Chondrocyte (in vitro differentiated cells): ENCODE measurements at regions not wholly inside any gene's neighbourhood (a gene's known extent, or its start where the extent isn't known, plus 50 kb on each side); places are given as distances from the start of the nearest gene placed in this dataset.

Experiments used
- DNase-seq: peaks from one replicate; pipeline ENCODE4 v3.0.0; 2021; ENCODE audit warnings: mixed read lengths, low spot score
- H3K27ac Mint-ChIP-seq: one replicate; pipeline ENCODE4 v1.8.0; 2021; ENCODE audit warnings: mild to moderate bottlenecking, moderate library complexity, mixed read lengths; ENCODE audit not compliant: unreplicated experiment
- H3K27me3 Mint-ChIP-seq: 2 replicates; pipeline ENCODE4 v1.8.0; 2021; ENCODE audit warnings: low read depth, mixed read lengths
- H3K36me3 Mint-ChIP-seq: 2 replicates; pipeline ENCODE4 v1.8.0; 2021; ENCODE audit warnings: low read depth, mixed read lengths
- H3K4me1 Mint-ChIP-seq: 2 replicates; pipeline ENCODE4 v1.8.0; 2021; ENCODE audit warnings: low read depth, mild to moderate bottlenecking, mixed read lengths
- H3K4me3 Mint-ChIP-seq: one replicate; pipeline ENCODE4 v1.8.0; 2021; ENCODE audit warnings: mild to moderate bottlenecking, moderate library complexity, mixed read lengths; ENCODE audit not compliant: unreplicated experiment
- H3K9me3 Mint-ChIP-seq: 2 replicates; pipeline ENCODE4 v1.8.0; 2021; ENCODE audit warnings: low read depth, mixed read lengths
- CTCF ChIP-seq: fragments of 200-600 bp; sonication (generic); IDR thresholded peaks from 2 replicates; pipeline ENCODE4 v1.5.0; 2021; ENCODE audit warnings: antibody characterized with exemption, mild to moderate bottlenecking, moderate library complexity

- no peak for TF ChIP-seq CTCF
- DNase-seq, result no peak
- peaks cover 7% of the 10 kb centered on the region for H3K9me3 Mint-ChIP-seq
- no peak overlapping the region for H3K27ac Mint-ChIP-seq
- H3K36me3 Mint-ChIP-seq, result peaks cover 2% of the 10 kb centered on the region
- no peaks in the 10 kb centered on the region for H3K27me3 Mint-ChIP-seq
- H3K4me3 Mint-ChIP-seq, result no peak overlapping the region
- peaks cover 3% of the 10 kb centered on the region for H3K4me1 Mint-ChIP-seq
Observed at GRCh38 chr5:109917154-109917546, 227.4 kb downstream of the MAN2A1 start.

DNA sequence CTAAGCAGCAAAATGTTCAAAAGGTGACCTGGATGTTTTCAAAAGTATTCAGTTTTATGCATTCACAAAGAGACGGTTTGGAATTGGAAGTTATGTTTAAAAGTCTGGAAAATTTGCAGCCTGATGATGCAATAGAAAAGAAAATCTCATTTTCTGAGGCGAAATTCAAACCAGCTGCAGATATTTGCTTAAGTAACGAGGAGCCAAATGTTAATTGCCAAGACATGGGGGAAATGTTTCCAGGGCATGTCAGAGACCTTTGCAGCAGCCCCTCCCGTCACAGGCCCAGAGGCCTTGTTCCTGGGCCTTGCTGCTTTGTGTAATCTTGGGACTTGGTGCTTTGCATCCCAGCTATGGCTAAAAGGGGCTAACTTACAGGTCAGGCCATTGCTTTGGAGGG, 228.2 kb downstream of the MAN2A1 start:
- H3K27me3 Mint-ChIP-seq, result no peaks in the 10 kb centered on the region
- H3K36me3 Mint-ChIP-seq, result peaks cover 2% of the 10 kb centered on the region
- H3K27ac Mint-ChIP-seq, result no peak overlapping the region
- no peak for DNase-seq
- no peak overlapping the region for H3K4me3 Mint-ChIP-seq
- peaks cover 7% of the 10 kb centered on the region for H3K9me3 Mint-ChIP-seq
- peaks cover 8% of the 10 kb centered on the region for H3K4me1 Mint-ChIP-seq
- TF ChIP-seq CTCF, result no peak

DNA sequence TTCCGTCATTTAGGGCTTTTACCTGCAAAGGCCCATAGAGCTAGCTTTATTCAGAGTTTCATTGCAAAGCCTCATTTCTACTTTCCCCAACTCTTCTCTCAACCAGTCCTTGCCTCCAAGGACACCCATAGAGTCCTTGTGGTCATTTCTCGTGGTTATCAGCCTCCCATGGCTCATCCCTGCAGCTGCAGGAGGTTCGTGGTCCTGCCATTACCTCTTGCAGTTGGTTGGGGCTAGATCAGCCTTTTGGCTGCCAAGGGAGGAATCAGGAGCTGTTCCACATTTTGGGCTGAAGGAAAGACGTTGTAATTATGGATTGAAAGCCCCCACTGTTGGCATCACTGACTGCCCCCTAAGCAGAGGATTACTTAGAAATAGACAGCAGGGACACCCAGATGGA, 231.0 kb downstream of the MAN2A1 start:
- H3K4me1 Mint-ChIP-seq, result peaks cover 8% of the 10 kb centered on the region
- H3K9me3 Mint-ChIP-seq, result peaks cover 7% of the 10 kb centered on the region
- H3K4me3 Mint-ChIP-seq, result no peak overlapping the region
- peaks cover 2% of the 10 kb centered on the region for H3K36me3 Mint-ChIP-seq
- no peaks in the 10 kb centered on the region for H3K27me3 Mint-ChIP-seq
- no peak for TF ChIP-seq CTCF
- no peak overlapping the region for H3K27ac Mint-ChIP-seq
- no peak for DNase-seq

DNA sequence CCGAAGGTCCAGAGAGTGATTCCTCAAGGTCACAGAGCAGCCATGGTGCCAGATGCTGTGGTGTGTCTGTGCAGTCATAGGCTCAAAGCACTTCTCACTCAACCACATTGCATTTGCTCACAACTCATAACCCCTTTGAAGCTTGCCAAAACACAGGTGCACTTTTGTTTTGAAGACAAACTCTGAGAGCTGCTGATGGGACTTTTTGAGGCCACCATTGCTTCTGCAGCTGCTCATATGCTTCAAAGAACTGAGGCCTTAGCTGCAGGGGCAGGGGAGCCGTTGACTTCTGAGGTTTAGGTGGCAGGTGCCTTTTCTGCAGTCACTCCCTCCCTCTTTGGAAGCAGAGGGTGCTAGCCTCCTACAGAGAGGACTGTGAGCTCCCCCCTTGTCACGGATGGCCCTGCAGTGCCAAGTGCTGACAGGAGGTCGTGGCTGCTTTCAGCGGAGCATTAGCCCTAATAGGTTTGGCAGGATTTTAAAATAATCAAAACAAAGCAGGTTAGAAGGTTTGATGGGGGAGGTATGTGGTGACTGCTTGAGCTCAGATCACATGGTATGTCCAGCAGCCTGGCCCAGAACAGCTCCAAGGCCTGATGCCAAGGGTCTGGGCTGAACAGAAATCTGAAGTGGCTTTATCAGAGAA, 232.1 kb downstream of the MAN2A1 start:
- H3K4me1 Mint-ChIP-seq, result peaks cover 8% of the 10 kb centered on the region
- H3K4me3 Mint-ChIP-seq, result no peak overlapping the region
- H3K27me3 Mint-ChIP-seq, result no peaks in the 10 kb centered on the region
- H3K36me3 Mint-ChIP-seq, result peaks cover 2% of the 10 kb centered on the region
- peaks cover 7% of the 10 kb centered on the region for H3K9me3 Mint-ChIP-seq
- H3K27ac Mint-ChIP-seq, result no peak overlapping the region
- DNase-seq, result no peak
- TF ChIP-seq CTCF, result no peak

DNA sequence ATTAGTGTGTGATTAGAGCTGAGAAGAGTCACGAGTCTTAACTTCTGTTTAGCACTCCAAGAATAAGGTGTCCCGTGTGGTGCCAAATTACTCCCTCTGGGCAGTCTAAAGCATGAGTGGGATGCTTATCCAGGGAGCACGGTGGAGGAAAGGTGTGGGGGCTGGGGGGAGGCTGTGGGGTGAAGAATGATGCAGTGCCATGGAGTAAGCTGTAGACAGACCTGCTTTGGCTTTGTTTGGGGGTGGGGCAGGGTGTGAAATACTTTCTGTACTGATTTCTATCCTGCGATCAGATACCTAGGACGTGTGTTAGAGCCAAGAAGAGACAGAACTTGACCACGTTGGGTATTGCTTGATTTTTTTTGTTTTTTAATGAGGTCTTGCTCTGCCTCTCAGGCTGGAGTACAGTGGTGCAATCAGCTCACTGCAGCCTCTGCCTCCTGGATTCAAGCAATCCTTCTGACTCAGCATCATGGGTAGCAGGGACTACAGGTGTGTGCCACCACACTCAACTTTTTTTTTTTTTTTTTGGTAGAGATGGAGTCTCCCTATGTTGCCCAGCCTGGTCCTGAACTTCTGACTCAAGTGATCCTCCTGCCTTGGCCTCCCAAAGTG, 232.8 kb downstream of the MAN2A1 start:
- Mint-ChIP-seq H3K4me3 (no peak overlapping the region), H3K27ac (no peak overlapping the region), H3K36me3 (peaks cover 2% of the 10 kb centered on the region), H3K9me3 (peaks cover 5% of the 10 kb centered on the region), H3K27me3 (no peaks in the 10 kb centered on the region), H3K4me1 (peaks cover 8% of the 10 kb centered on the region)
- TF ChIP-seq CTCF, result no peak
- DNase-seq, result no peak
